Right kidney (tissue), 1 donor: ENCODE measurements at regions not wholly inside any gene's neighbourhood (a gene's known extent, or its start where the extent isn't known, plus 50 kb on each side); places are given as distances from the start of the nearest gene placed in this dataset.
"Not testable (repeated sequence)": the region's sequence is repeated elsewhere in the genome, so short reads cannot be mapped to it uniquely, and the experiment has no call there.

ENCODE experiments used
- DNase-seq: peaks from one replicate; pipeline ENCODE4 v3.0.0-alpha.2; 2016

DNA sequence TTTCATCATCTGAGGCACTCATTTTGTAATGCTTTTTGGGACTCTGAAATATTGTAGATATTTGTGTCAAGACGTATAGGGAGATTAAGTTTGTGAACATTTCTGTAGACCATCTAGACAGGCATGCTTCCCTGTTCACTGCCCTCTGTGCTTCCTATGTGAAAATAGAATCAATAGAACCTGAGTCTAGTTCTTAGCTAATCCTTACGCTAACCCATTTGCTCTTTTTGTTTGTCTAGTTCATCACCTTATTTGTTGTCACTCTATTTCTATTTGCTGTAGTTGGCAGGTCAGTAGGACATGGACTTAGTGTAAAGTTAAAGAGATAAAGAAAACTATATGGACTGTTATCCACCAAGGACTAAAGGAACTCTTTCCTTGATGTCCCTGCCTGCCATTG, 1755.2 kb downstream of the C4orf33 start:
- no peak for DNase-seq

DNA sequence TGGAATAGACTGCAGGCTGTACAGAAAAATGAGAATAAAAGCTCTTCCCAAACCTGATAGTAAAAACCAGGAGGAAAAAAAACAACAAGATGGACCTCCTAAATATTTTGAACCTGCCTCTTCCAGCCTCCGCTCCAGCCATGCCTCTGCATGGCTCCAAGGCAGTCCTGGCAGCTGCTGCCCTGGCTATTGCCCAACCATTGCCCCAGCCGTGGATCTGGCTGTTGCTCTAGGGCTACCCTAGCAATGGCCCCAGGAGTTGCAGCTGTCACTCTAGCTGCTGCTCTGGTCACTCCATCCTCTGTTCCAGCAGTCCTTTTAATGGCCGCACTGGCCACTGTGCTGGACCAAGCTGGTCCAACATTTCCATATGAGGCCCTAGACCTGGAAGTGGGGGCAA, 1756.0 kb downstream of the C4orf33 start:
- DNase-seq: no peak

DNA sequence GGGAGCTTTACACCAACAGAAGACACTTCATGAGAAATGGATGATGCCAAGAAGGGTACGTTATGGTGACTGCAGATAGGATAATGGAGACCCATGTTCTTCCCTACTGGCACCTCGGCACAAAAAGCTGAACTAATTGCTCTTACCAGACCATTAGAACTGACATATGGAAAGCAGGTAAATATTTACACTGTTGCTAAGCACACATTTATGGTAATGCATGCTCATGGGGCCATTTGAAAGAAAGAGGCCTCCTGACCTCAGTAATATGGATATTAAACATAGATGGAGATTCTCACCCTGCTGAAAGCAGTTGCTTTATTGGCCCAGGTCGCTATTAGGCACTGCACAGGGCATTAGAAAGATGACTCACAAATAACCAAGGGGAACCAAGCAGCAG, 1759.6 kb downstream of the C4orf33 start:
- DNase-seq: no peak

- no peak for DNase-seq
Observed at GRCh38 chr4:130859991-130860390, 1764.0 kb downstream of the C4orf33 start.

DNA sequence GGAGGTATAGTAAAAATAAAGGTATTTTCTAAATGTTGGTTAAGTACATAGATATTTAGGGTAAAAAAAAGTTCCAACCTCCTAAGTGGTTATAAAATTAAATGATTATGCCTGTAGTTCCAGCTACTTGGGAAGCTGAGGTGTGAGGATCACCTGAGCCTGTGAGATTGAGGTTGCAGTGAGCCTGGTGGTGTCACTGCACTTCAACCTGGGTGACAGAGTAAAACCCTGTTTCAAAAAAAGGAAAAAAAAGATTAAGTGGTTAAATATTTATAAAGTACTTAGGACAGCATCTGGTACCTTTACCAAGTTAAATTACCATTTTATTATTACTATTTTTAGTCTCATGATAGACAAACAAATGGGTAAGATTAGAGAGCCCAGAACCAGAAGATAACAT, 1801.0 kb downstream of the C4orf33 start:
- DNase-seq: no peak

- no peak for DNase-seq
Observed at GRCh38 chr4:130901321-130901720, 1805.4 kb downstream of the C4orf33 start.

DNA sequence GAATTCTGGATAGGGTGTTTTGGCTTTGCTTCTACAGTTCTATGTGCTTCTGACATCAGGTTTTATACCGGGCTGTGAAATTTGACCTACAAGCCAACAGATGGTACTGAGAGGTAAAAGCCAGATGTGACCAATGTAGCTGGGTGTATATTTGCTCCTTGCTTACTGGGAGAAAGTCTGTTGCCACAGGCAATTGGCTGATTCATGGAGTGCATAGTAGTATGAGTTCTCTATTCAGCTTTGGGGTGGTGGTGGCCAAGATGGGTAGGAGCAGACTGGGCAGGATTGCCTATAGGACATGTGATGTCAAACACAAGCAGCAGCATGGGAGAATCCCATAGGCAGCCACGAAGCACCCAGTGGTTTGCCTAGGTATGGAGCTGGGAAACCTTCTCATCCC, 1827.0 kb downstream of the C4orf33 start:
- DNase-seq: no peak

- no peak for DNase-seq
Observed at GRCh38 chr4:130955520-130955919, 1859.6 kb downstream of the C4orf33 start.

GRCh38 chr4:130985371-130985770, 1889.4 kb downstream of the C4orf33 start:
- DNase-seq: no peak

- DNase-seq: no peak
Observed at GRCh38 chr4:130995988-130996387, 1900.0 kb downstream of the C4orf33 start.

- DNase-seq: no peak
Observed at GRCh38 chr4:131001371-131001770, 1905.4 kb downstream of the C4orf33 start.

- no peak for DNase-seq
Observed at GRCh38 chr4:131002132-131002531, 1906.2 kb downstream of the C4orf33 start.

DNA sequence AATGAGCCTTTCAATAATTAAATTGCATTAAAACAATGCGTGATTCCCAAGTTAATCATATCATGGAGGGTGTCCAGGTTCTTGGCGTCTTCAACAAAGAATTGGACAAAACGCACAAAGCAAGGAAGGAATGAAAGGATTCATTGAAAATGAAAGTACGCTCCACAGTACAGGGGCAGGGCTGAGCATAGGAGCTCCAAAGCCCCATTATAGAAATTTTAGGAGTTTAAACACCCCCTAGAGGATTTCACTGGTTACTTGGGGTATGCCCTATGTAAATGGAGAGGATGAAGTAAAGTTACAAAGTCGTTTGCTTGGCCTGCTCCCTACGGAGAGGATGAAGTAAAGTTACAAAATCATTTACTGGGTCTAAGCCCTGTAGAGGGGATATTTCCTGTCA, 1910.4 kb downstream of the C4orf33 start:
- no peak for DNase-seq

DNA sequence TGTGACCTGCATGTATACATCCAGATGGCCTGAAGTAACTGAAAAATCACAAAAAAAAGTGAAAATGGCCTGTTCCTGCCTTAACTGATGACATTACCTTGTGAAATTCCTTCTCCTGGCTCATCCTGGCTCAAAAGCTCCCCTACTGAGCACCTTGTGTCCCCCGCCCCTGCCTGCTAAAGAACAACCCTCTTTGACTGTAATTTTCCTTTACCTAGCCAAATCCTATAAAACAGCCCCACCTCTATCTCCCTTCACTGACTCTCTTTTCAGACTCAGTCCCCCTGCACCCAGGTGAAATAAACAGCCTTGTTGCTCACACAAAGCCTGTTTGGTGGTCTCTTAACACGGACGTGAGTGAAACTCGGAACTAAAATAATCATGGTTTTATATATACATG, 1916.0 kb downstream of the C4orf33 start:
- DNase-seq: not testable (repeated sequence)

DNA sequence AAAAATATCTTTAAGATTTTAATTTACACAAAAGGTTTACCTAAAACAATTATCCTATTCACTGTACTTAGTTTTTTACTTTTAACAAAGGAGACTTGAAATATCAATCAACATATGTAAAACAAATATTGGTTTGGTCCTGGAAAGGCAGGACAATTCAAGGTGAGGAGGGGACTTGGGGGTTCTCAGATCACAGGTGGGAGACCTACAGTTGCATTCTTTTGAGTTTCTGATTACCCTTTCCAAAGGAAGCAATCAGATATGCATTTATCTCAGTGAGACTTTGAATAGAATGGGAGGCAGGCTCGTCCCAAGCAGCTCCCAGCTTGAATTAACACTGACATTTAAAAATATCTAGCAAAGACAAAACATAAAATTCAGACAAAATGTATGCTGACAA, 1917.3 kb downstream of the C4orf33 start:
- DNase-seq: no peak

- no peak for DNase-seq
Observed at GRCh38 chr4:131026771-131027170, 1930.8 kb downstream of the C4orf33 start.

DNA sequence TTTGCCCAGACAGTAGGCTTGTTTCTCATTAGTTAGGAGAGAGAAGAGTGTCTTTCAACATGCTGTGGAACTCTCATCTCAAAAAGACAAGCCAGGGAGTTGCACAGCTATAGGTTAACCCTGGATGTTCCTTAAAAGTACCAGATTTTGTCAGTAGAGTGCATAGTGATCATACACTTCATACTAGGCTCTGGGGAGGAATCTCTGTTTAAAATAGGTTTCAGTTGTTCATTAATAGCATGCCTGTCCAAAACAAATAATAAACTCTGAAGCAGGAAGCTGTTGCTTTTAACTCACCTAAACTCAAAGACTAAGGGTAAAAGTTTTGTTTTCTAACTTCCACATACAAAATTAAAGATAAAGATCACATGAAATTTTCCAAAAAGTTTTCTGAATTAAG, 1948.4 kb downstream of the C4orf33 start:
- DNase-seq: no peak

DNA sequence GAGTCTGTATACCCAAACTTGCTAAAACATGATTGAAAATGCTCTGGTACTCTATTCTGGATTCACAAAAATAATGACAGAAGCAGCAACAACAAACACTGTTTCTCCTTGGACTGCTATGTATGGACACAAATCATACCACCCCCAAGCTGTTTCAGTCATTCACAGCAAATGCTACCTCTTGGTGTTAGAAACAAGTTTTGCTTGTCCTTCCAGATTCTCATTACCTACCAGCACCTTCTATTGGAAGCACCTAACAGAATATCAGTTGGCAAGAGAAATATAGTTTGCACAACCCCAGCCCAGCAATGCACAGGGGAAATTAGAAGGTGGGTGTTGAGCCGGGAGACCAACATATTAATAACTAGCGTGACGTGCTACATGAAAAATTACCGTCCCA, 1950.9 kb downstream of the C4orf33 start:
- DNase-seq: no peak

DNA sequence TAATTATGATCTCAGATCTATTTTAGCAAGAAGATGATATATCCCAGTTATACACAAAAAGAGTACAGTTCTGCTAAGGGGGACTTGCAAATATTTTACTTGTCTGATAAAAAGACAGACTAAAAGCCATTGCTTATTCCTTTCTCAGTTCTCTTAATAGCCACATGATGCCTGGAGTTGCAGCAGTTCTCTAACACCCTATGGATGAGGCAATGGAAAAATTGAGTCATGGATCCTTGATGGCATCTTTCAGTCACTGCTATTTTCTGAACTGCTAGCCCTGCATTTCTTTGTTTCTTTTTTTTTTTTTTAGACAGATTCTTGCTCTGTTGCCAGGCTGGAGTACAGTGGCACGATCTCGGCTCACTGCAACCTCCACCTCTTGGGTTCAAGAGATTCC, 1956.7 kb downstream of the C4orf33 start:
- DNase-seq: no peak

- no peak for DNase-seq
Observed at GRCh38 chr4:131054489-131055019, 1958.6 kb downstream of the C4orf33 start.

DNA sequence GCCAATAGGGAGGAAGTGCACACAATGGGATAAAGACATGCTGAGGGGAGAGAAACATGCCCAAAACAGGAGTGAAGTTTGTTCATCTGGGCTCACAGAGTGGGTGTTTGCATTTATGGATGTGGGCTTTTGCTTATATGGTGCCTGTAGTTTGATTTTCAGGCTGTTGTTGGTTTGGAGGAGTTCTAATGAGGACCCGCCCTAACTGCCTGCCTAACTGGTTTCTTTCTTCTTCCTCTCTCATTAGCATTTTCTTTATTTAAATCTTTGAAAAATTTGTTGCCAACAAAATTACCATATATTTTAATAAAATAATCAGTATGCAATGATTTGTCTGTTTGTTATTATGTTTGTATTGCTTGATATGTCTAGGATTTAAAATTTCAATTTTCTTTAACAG, 1965.8 kb downstream of the C4orf33 start:
- no peak for DNase-seq

DNA sequence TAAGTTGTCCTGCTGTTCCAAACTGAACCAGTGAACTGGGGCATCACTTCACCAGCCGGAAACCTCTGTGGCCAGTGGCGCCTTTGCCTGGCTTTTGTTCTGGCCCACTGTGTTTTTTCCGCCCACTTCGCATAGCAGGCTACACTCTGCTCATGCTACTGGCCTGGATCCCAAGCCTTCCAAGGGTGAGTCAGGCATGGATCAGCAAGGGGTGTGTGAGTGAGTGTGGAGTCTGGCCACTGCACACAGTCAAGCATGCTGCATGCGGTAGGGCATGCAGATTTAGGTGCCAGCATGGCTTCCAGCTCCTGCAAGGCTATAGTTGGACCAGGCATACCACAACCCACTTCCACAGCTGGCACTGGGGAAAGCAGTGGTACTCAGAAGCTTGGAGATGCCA, 1967.9 kb downstream of the C4orf33 start:
- no peak for DNase-seq

- no peak for DNase-seq
Observed at GRCh38 chr4:131081069-131081468, 1985.1 kb downstream of the C4orf33 start.

DNA sequence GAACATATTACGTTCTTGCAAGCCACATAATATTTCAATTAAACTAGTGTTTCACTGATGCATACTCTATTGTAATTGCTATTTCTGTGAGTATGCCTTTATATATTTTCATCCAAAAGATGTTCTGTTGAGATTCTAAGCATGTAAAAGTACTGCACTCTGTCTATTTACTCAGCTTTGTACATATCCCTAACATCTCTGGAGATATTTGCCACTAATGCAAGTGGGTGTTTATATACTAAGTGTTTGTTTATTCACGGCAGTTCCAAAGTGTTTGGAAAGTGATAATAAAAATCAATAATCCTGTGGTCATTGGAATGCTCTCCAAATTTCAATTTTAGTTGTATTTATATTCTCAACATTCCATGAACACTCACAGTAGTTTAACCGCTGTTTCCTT, 1989.0 kb downstream of the C4orf33 start:
- no peak for DNase-seq

GRCh38 chr4:131091896-131092295, 1995.9 kb downstream of the C4orf33 start:
- DNase-seq: no peak
